ENCODE measurements at regions not wholly inside any gene's neighbourhood (a gene's known extent, or its start where the extent isn't known, plus 50 kb on each side); places are given as distances from the start of the nearest gene placed in this dataset.

- no peak for DNase-seq (ENCODE audit: low read depth, low spot score)
- TF ChIP-seq ZNF274 (IDR thresholded peaks at IDR 0.05; ENCODE audit: low read depth, low read length): no peak
- TF ChIP-seq ZBTB33 (IDR thresholded peaks at IDR 0.05; ENCODE audit: extremely low read depth, insufficient replicate concordance, low read length): no peak
- TF ChIP-seq EZH2phosphoT487 (IDR thresholded peaks at IDR 0.05; ENCODE audit: borderline replicate concordance): no peak
- no peak for TF ChIP-seq RAD21 (IDR thresholded peaks at IDR 0.05; ENCODE audit: low read depth)
- no peak for TF ChIP-seq SRF (IDR thresholded peaks at IDR 0.05; ENCODE audit: low read depth)
- TF ChIP-seq ZFX (IDR thresholded peaks at IDR 0.05): no peak
- no peak for TF ChIP-seq REST (IDR thresholded peaks at IDR 0.05; ENCODE audit: low read depth)
- TF ChIP-seq FOSL1 (IDR thresholded peaks at IDR 0.05; ENCODE audit: low read depth): no peak
- no peak for TF ChIP-seq EZH2 (IDR thresholded peaks at IDR 0.05)
- no peak for TF ChIP-seq YY1 (IDR thresholded peaks at IDR 0.05; ENCODE audit: extremely low read depth, insufficient replicate concordance, low read depth, low read length)
- TF ChIP-seq TCF7L2 (IDR thresholded peaks at IDR 0.05; ENCODE audit: borderline replicate concordance, extremely low read depth, insufficient read depth, insufficient read length): no peak
- no peak for TF ChIP-seq EGR1 (IDR thresholded peaks at IDR 0.05; ENCODE audit: low read depth)
- TF ChIP-seq POLR2AphosphoS5 (IDR thresholded peaks at IDR 0.05; ENCODE audit: low read depth, low read length): no peak
- no peak for TF ChIP-seq CEBPB (IDR thresholded peaks at IDR 0.05; ENCODE audit: low read depth)
- TF ChIP-seq ELF1 (IDR thresholded peaks at IDR 0.05; ENCODE audit: borderline replicate concordance, low read depth): no peak
- no peak for TF ChIP-seq SIN3A (IDR thresholded peaks at IDR 0.05; ENCODE audit: low read depth)
- Histone ChIP-seq H3K79me2 (ENCODE audit: insufficient read depth, low read length) (no peaks in the 10 kb centered on the region), H3K9ac (ENCODE audit: low read length) (no peak overlapping the region), H3K27ac (ENCODE audit: low read depth, low read length) (no peak overlapping the region), H3K4me3 (replicated peaks in 1 of 2; ENCODE audit: low read depth in 1 of 2, low read length in 2 of 2) (no peak overlapping the region), H3K36me3 (ENCODE audit: control insufficient read depth in 1 of 2, insufficient read depth in 2 of 2, low read length in 2 of 2) (no peaks in the 10 kb centered on the region), H4K20me1 (ENCODE audit: insufficient read depth) (no peaks in the 10 kb centered on the region), H3K27me3 (ENCODE audit: insufficient read depth, low read length) (peaks cover 10% of the 10 kb centered on the region; the same call in 1 of the 2 replicates), H3K9me2 (ENCODE audit: insufficient read depth) (no peaks in the 10 kb centered on the region), H2AFZ (ENCODE audit: low read depth, low read length, poor library complexity, severe bottlenecking) (no peak overlapping the region), H3K4me1 (ENCODE audit: control insufficient read depth in 1 of 2, insufficient read depth in 2 of 2, low read length in 2 of 2) (no peaks in the 10 kb centered on the region), H3K9me3 (ENCODE audit: control insufficient read depth in 1 of 2, insufficient read depth in 1 of 2, low read depth in 1 of 2, low read length in 2 of 2) (no peaks in the 10 kb centered on the region), H3K4me2 (ENCODE audit: low read length) (no peak overlapping the region)
- intact Hi-C loops (cut with micrococcal nuclease): no loop called here
- ChIA-PET POLR2A (no interaction called here), CTCF (no interaction called here), RAD21 (ENCODE audit: low non-redundant PET in 1 of 2, low total read pairs in 2 of 2, uncharacterized antibody in 2 of 2, unreplicated experiment in 2 of 2) (no interaction called here)
- no TSS peak for BruUV-seq (replicated peaks)
- ATAC-seq: no peak
Measured at GRCh38 chr5:1692381-1692780, 107.3 kb downstream of the MRPL36 start.
